T-helper 2 cell (primary cell): ENCODE measurements at regions not wholly inside any gene's neighbourhood (a gene's known extent, or its start where the extent isn't known, plus 50 kb on each side); places are given as distances from the start of the nearest gene placed in this dataset.

ENCODE experiments used
- DNase-seq, 5 experiments: peaks; one replicate each; pipeline versions ENCODE4 v3.0.0 to v3.0.0-alpha.2; 2012 to 2022

GRCh38 chrX:39755143-39756032, 342.4 kb downstream of the BCOR start:
- DNase-seq, result no peak

DNA sequence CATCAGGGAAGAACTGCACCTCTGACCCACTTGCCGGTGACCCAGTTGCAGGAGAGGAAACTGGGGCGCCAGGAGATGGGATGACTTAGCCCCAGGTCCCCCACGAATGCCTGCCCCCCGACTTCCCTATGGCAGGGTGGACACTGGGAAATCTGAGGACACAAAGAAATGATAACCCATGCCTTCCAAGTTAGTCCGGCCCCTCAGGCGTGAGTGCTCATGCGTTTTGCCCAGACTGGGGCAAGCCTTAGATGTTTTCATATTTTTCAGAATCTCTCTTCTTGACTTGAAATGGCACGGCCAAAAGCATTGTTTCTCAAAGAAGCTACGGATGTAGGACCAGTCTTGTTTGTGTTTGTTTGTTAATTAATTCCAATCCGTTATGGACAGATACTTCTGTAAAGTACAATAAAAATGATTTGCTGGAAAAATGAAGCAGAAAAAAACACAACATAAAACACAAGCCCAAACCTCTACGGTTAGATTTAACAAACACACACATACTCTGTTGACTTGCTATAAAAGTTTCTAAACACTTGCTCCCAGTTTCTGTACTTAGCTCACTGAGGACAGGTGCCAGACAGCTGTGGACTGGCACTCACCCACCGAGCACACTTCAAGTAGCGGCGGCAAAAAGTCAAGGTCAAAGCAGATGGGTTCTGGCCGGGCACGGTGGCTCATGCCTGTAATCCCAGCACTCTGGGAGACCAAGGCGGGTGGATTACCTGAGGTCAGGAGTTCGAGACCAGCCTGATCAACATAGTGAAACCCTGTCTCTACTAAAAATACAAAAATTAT, 341.5 kb downstream of the BCOR start:
- DNase-seq, result no peak

DNA sequence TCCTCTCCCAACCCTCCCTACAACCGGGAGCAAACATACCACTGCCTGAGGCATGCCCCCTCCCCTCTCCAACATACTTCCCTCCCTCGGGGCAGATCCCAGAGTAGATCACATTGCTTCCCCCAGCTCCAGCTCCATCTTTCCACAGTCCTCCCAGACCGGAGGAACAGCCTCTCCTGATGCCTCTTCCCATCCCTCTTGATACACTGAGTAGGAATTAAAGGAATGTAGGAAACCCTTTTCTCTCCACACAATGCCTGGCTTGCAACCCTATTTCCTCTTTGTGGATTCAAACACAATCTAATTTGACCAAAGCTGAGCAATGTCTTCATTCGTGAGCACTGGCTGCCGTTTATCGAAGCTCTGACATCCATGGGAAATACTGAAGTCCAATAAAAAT, 339.8 kb downstream of the BCOR start:
- no peak for DNase-seq

- no peak for DNase-seq
Measured at GRCh38 chrX:39758791-39759525, 338.8 kb downstream of the BCOR start.

DNA sequence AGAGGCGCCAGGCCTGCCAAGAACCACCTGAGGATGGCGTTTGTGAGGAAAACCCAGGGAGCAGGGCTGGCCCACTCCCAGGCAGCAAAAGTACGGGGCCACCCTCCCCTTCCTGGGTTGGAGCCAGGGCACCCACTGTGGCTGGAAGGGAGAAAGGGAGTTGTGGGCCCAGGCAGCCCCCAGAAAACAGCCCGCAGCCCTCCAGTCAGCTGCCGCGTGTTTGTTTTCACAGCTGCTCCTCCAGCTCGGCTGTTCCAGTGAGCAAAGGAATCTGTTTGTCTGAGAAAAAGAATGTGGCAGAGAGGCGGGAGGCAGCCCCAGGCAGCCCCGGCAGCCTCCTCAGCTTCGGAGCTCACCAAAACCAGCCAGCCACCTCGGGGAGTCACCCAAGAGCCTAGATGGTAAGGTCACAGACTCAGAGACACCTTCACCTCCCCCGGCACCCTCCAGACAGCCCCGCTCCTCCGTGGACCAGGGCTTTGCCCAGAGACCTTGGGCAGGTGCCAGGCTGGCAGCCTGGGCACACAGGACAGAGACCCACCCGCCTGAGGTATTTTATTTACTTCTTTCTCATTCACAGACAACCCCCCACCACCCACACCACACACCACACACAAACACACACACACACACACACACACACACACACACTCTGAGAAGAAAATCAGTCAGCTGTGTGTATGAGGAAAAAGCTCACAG, 338.1 kb downstream of the BCOR start:
- DNase-seq, result no peak

DNA sequence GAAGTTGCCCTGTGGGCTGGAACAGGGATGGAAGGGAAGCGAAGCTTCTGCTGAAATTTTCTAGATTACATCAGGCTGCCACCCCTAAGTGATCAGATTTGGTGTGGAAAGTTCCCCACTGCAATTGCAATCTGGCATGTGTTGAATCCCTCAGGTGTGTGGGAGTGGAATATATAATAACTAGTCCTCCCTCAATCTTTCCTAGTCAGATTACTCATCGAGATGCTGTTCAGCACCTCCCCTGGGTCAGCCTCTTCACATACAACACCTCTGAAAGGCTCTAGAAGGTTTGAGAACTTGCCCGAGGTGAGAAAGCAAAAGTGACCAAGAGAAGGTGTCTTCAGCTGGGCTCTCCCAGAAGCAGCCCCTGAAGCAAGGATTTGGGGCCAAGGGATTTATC, 336.8 kb downstream of the BCOR start:
- DNase-seq, result no peak

- no peak for DNase-seq
Measured at GRCh38 chrX:39762266-39762841, 335.4 kb downstream of the BCOR start.

DNA sequence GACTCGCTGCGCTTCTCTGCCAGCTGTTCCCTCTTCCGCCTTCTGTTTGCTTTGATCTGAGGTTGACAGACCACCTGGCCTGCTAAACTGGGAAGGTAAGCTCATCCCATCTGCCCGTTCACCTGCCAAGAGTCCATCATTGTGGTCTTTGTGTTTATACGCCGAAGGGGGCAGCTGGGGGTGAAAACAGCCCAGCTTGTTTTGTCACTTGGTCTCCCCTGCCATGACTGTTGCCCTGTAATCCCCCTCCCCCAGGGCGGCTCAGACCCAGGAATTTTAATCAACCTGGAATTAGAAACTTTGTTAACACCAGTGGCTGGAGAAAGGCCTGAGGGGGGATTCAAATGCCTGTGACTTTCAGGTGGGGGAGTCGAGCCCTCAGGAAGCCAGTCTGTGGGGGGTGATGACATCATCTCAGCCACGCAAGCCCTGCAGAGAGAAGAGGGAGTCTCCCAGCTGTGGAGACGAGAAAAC, 333.3 kb downstream of the BCOR start:
- no peak for DNase-seq

- DNase-seq, result no peak
Measured at GRCh38 chrX:39765327-39765726, 332.4 kb downstream of the BCOR start.

DNA sequence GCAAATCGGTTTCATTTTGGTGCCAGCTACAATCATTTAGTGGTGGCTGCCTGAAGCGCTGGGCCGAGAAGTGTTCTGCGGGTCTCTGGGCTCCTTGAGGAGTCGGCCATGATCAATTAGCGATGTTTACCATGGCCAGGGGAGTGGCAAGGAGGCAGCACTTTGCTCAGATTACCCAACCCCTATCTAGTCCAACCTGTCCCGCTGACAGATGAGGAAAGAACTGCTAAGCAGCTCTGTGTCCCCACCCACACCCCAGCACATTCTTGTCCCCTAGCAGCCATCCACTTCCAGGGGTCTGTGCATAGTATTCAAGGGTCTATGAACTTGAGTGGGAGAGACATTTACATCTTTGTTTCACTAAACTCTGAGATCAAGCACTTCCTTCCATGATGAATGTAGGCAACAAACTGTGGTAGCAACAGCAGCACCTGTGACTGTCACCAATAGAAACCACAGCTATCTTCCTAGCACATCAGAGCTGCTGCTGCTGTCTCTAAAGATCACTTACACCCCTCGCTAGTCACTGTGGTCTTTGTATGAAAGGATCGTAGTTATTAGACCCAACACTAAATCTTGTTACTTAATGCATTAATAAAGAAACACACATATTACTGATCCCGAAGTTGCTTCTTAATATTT, 331.6 kb downstream of the BCOR start:
- DNase-seq, result peak in 2 of 5 experiments; percentile 27 to 91

- DNase-seq, result no peak
Measured at GRCh38 chrX:39766855-39767254, 330.9 kb downstream of the BCOR start.

DNA sequence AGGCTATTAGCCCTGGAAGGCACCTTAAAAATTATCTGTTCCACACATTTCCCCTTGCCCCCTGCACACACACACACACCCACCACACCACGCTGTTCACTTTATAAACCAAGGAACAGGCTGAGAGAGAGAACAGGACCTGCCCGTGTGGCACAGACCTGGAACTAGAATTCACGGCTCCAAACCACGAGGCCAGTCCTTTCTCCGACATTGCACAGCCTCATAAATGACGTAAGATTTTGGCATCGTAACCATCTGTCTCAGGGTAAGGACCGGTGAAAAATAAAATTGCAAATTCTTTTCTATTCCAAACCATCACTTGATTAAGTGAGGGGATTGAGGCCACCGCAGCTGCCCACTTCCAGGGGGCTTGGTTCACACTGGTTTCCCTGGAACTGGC, 330.3 kb downstream of the BCOR start:
- no peak for DNase-seq

- DNase-seq, result no peak
Measured at GRCh38 chrX:39769748-39770147, 328.0 kb downstream of the BCOR start.

- DNase-seq, result no peak
Measured at GRCh38 chrX:39771089-39771488, 326.7 kb downstream of the BCOR start.

GRCh38 chrX:39772057-39772832, 325.5 kb downstream of the BCOR start:
- peak in 4 of 5 experiments; percentile 11 to 89 (median 30) for DNase-seq

GRCh38 chrX:39773150-39773549, 324.6 kb downstream of the BCOR start:
- DNase-seq, result no peak

GRCh38 chrX:39773923-39774773, 323.6 kb downstream of the BCOR start:
- DNase-seq, result peak in 2 of 5 experiments; percentile 22 to 82

GRCh38 chrX:39774774-39775328, 322.9 kb downstream of the BCOR start:
- peak in 1 of 5 experiments; percentile 29 for DNase-seq

DNA sequence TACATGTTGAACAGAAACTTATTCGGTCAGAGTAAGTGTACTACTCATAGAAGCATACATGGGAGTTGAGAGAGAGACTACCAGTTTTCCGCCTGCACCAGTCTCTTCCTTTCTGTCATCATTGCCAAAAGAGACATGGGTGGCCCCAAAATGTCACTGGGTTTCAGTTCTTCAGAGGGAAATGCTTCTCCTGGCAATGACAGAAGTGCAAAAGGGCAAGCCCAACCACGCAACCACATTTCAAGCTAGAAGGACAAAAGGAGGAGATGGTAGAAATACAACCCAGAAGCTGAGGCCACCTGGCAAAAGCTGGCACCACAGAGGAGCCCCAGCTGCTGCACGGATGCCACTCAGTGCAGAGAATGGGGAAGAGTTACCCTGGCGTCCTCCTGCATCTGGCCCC, 320.1 kb downstream of the BCOR start:
- peak in 1 of 5 experiments; percentile 67 for DNase-seq
